IPS DF 4.7 (cell line): ENCODE measurements at regions not wholly inside any gene's neighbourhood (a gene's known extent, or its start where the extent isn't known, plus 50 kb on each side); places are given as distances from the start of the nearest gene placed in this dataset.

Experiments used
- DNase-seq: peaks from one replicate; pipeline ENCODE4 v3.0.0-alpha.2; 2013; ENCODE audit warnings: low spot score; ENCODE audit errors: extremely low read depth

DNA sequence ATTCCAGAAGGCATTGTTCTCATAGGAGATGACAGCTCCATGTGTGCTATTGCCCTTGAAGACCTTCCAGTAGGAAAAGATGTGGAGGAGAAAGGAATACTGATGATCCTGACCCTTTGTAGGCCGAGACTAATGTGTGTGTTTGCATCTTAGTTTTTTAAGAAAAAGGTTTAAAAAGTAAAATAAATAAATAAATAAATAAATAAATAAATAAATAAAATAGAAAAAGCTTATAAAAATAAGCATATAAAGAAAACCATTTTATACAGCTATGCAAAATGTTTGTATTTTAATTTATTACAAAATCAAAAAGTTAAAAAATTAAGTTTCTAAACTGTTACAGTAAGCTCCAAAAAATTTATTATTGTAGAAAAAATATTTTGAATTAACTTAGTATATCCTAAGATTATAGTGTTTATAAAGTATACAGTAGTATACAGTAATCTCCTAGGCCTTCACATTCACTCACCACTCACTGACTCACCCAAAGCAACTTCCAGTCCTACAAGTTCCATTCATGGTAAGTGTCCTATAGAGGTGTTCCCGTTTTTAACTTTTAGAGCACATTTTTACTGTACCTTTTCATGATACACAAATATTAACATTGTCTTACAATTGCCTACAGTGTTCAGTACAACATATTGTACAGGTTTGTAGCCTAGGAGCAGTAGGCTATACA, 435.2 kb upstream of the SEMA3A start:
- no peak for DNase-seq

DNA sequence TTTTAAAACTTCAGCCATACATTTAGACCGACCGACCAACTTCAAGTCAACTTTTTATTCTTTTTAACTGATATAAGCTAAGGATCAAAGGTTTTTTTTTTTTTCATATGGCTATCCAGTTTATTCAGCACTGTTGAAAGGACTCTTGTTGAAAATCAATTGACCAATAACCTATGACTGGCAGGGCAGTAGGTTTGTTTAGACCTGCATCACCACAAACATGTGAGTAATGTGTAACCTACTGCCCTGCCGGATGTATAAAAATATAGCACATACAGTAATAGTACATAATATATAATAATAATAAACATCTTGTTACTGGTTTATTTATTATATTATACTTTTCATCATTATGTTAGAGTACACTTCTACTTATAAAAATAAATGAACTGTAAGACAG, 434.6 kb upstream of the SEMA3A start:
- DNase-seq, result no peak

DNA sequence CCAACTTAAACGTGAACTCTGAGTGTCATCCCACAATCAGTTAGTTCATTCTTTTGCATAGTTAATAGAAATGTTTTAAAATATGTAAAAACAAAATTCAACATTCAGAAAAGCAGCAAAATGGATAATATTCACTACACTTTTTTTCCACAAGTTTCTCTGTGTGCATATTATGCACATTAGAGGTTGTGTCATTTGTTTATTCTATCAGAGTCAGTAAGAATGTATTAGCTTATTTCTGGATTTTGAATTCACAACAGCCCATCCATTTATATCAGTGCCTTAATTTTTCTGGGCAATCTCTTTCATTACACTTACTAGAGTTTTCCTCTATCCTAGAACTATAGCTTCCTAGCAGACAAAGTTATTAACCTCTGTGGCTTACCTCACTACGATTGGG, 432.7 kb upstream of the SEMA3A start:
- DNase-seq, result no peak

DNA sequence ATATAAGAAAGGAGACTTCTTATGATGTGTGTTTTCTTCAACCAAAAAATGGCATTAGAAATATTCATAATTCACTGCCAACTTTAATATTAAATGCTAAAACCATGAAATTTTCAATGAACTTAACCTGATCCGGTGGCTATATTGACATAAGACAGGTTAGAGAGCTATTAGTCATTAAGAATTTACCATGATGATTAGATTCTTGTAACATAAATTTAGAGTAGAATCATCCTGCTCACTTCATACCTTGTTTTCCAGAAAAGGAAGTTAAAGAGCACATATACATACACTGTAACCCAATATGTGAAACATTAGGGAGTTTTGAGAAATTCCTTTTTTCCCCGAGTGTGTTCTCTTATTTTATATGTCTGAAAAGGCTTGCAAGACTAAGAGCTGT, 430.3 kb upstream of the SEMA3A start:
- DNase-seq, result no peak

DNA sequence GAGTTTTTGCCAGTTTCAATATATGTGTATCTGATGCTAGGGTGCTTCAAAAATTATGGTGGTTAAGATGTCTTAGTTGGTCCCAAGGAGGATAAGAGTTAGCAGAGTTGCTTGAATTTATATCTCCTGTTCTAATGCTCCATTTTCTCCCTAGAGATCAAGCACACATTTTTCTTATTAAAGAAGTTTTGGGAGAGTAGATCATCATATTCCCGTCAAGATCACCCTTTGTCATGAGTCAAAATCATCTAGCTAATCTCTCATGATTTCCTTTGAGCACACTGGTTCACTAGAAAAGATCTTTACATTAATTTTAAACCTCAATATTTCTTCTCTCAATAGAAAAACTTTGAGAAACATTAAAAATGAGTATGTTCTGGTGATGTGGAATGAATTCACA, 429.9 kb upstream of the SEMA3A start:
- no peak for DNase-seq

DNA sequence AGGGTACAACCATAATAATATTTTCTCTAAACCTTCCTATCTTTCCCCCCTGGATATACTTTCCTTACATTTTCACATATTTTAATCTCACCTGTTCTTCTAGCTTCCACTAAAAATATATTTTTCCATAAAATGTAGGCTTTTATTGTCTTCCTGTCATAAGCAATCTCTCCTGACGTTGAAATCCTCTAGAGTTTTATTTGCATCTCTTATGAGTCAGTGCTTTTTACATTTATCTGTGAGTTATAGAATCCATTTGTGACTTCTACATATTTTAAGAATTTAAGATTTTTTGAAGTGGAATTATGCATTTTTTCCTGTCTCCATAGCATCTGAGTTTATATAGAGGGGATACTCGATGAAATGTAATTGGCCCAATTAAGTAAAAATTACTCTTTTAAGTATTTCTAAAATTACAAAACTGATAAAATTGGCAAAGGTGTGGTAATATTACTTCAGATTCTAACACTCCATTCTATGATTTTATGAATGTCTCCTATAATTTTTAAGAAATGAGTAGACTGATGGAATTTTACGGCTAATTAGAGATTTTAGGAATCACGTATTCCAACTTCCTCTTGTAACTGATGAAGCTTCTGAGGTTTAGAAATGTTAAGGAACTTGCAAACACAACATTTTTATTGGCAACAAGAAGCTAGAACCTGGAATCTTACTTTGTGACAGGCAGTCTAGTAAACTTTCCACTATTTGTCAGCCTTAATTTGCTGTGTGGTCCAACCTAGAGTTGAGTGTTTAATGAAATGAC, 422.9 kb upstream of the SEMA3A start:
- no peak for DNase-seq

DNA sequence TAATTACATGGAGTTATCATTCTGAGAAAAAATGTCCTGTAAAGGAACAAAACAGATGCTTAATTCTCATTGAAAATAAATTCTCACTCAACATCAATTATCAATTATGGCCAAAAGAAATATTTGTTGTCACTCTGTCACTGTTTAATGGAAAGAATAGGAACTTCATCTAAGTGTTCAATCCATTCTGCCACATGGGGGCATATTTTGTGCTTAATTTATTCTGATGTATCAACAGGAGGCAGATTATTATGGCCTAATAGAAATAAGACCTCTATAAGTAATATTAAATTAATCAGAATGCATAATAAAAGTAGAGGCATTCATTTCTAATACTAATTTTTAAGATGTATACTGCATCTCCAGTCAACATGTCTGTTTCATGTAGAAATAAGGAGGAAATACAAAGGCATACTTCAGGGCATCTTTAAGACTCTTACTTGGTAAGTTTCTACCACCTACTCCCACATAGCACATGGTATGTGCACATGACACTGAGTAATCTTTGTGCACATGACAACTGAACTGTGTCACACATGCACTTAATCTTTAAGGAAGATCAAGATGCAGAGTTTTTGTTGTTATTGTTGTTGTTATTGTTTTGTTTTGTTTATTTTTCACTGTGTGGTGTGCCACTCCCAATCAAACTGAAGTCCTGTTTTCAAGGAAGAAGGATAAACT, 420.4 kb upstream of the SEMA3A start:
- DNase-seq, result no peak

DNA sequence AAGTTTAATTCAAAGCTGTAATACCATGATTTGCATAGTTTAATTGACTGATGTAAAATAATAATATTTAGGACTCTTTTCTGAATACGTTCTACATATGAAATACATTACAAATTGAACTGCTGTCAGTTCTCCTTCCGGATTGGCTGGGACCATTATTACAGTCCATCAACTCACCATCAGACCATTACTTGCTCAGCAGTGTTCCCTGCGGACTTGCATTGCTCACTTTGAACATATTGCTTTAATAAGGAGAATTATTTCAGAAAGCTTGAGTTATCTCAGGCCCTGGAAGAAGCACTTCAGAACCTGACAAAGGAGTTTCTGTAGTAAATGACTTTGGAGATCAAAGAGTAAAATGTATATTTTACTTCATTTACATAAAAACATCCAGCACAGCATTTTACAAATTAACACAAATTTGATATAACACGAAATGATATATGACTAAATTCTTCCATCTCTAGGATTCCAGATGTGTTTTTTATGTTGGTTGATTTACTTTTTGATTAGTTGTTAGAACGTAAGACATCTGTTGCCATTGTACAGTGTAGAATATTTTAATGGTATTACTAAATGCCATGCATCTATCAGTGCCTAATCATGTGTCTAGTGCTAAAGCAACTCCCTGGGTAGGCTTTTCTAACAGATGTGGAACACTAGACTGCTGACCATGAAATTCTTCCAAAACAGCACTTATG, 418.5 kb upstream of the SEMA3A start:
- DNase-seq, result no peak

DNA sequence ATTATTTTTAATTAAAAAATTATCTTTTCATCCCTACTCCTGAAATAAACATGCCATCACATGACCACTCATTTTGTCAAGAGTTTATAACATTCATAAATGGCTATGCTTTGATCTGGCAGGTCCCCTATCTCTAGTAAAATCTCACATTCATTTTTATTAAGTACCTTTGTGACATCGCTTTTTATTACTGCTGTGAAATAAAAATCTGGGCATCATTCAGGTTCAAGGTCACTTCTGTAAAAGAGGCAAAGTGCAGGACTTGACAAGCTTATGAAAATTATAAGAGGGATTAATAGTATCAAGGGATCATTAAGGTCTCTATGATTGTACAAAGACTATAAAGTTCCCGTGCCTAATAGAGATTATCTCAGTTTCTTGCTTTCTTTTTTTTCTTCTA, 416.8 kb upstream of the SEMA3A start:
- DNase-seq, result no peak

DNA sequence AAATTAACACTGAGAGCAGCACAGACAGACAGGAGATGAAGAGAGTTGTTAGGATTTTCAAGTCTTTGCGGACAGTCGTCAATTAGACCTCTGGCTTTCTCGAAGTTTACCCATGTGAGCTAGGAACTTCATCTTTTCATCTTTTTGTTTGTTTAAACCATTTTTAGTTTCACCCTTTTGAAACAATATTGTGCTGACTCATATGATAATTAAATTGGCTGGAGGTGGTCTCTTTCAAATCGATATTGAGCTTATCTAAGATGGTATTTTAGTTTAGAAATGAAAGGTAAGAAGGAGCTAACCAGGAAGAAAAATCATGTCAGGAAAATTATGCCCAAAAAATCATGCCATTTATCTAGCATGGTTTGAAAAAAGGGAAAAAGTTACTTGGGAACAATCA, 415.8 kb upstream of the SEMA3A start:
- no peak for DNase-seq

DNA sequence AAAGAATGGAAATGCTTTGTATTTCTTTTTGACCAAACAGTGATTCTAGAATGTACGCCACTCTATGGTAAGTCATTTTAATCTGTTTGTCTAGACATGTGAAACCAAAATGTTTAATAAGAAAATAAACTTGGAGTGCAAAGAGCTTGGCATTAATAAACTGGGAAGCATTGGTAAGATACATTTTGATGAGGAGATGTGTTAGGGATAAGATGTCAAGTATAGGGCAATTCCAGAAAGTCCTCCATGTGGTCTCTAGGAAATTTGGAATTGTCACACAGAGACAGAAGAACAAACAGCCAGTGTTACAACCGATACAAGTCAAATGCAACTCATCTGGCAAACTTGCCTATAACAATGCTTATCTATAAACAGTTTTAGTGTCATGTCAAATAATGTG, 410.7 kb upstream of the SEMA3A start:
- DNase-seq, result no peak

DNA sequence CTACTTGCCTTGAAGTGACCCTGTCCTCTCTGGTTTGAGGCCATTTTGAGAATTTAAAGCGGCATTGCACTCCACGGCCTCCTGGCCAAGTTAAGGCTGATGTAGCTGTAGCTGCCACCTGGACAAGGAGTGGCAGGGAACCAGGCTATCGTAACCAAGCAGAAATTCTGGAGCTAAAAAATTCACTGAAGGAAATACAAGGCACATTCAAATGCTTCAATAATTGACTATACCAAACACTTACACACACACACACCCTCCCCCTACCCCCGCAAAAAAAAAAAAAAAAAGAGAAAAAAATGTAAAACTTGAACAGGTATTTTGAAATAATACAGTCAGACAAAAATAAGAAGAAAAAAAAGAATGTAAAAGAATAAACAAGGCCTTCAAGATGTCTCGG, 409.0 kb upstream of the SEMA3A start:
- no peak for DNase-seq

DNA sequence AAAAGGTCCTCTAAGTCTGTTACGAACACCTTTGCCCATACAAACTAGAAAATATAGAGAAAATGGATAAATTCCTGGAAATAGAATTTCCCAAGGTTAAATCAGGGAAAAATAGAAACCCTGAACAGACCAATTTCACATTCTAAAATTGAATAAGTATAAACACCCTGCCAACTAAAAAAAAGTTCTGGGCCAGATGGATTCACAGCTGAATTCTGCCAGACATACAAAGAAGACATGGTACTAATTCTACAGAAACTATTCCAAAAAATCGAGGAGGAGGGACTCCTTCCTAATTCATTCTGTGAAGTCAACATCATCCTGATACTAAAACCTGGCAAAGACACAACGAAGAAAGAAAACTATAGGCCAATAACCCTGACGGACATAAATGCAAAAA, 400.4 kb upstream of the SEMA3A start:
- DNase-seq, result no peak

DNA sequence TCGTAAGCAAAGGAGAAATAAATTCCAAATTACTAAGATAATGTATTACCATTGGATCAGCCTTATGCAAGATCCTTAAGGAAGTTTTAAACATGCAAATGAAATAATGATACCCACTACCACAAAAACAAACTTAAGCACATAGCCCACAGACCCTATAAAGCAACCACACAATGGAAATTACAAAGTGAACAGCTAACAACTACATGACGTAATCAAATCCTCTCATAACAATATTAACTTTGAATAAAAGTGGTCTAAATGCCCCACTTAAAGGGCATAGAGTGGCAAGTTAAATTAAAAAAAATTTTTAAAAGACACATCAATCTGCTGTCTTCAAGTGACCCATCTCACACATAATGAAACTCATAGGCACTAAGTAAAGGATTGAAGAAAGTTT, 397.3 kb upstream of the SEMA3A start:
- DNase-seq, result no peak

DNA sequence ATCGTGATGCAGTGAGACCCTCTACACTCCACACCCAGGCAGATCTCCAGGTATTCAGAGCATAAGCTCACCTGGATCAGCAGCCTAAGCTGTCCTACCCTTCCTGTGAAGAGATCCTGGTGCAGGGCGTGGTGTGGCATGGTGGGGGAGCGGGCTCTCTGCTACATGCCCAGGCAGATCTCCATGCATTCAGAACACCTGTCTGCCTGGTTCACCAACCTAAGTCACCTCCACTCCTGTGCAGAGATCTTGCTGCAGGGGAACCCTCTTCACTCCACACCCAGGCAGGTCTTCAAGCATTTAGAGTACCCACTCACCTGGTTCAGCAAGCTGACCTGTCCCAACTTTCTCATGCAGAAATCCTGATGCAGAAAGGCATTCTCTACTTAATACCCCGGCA, 394.4 kb upstream of the SEMA3A start:
- DNase-seq, result no peak

DNA sequence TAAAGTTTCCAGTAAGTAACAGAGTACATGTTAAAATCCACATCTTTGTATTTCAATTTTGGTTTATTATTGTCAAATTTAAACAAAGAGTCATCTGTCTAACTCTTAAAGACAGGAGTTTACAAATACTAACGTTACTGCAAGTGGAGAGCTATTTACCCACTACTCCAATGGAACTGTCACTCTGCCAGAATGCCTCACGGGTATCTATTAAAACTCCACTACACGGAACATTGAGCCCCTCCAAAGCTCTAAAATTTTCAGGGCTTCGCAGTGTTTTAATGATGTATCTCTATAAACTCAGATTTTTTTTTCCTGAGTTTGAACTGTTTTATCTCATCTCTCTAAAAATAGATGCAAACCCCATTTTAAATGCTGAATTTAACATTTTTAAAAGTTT, 388.7 kb upstream of the SEMA3A start:
- DNase-seq, result no peak

DNA sequence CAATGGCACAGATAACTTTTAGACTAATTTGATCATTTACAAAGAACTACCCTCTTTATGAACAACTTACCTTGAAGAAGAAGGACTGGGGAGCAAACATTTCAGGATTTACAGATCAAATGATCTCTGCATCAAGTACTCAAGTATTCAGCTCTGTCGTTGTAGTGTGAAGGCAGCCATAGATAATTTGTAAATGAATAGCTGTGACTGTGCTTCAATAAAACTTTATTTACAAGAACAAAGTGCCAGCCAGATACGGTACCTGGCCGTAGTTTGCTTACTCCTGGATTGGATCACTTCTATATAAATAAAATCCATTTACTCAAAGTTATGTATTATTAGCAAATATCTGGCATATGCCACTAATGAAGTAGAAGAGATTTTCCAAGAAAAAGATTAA, 388.2 kb upstream of the SEMA3A start:
- no peak for DNase-seq

DNA sequence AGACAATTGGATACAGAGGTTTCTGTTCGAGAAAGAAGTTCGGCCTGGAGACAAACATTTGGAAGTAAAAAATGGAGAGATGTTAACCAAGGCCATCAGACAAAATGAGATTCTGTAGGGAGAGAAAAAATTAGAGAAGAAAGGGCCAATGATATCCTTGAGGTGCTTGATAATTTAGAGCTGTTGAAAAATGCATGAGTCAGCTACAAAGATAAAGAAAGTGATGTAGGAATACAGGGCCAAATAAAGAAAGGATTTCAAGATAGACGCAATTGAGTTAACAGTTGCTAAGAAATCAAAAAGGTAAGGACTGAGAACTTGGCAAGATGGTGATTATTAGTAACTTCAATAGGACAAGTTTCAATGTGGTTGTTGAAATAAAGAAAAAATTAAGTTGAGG, 384.2 kb upstream of the SEMA3A start:
- no peak for DNase-seq

DNA sequence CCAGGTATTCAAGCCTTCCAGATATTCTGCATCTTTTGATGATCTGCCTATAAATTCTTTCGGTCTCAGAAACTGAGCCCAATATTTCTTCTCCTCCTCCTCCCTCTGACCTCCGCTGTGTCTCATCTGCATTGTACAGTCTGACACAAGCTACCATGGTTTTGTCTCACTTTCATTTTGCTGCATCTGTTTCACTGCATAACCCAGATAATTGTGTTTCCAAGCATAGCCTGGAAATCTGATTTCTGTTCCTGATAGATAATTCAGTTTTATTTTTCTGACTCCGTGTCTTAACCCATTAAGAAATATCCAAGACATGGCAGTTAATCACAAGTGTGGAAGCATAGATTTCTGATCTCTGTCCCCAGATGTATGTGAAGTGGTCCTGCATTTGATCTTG, 374.2 kb upstream of the SEMA3A start:
- DNase-seq, result no peak

DNA sequence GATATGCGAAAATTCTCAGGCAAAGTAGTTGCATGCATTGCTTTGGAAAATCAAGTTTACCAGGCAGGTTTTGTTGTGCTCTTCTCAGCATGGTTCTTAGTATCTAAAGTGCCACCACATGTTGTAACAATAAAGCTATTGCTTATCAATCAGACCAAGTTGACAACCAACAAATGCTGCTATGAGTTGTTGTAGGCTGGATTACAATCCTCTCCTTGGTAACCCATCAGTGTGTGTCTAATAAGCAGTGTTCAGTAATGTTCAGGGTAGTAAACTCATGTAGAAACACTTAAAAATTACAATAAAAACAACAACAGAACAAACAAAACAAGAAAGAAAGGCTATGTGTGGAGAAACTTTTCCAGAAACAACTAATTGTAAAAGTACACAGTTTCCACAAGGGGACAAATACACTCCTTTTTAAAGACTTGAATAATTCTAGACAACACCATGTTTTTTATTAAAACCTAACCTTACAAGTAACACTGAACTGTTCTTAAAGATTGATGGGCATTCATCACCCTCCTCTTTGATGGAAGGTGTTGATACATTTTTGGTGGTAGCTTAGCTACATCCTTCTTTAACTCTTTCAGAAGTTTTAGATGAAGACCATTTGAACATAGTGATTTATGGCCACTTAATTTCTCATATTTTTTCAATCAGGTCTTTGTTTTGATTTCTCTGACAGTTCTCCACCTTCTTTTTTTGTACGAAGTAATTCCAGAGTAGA, 370.9 kb upstream of the SEMA3A start:
- DNase-seq, result no peak

DNA sequence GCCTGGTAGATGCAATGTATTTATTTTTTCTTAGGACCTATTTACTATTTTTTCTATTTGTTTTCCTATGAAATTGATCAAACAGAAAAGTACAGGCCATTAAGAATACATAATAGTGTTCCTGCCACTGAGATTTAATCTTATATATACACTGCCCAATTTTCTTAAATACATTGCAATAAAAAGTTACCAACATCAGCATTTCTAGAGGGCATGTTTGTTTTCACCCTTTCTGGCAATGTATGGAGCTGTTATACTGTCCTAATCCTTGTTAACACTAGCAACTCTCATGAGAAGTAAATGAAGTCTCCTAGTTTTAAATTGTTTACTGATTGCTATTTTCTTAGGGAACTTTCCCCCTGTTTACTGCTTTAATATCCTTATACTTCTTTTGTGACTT, 359.1 kb upstream of the SEMA3A start:
- no peak for DNase-seq

DNA sequence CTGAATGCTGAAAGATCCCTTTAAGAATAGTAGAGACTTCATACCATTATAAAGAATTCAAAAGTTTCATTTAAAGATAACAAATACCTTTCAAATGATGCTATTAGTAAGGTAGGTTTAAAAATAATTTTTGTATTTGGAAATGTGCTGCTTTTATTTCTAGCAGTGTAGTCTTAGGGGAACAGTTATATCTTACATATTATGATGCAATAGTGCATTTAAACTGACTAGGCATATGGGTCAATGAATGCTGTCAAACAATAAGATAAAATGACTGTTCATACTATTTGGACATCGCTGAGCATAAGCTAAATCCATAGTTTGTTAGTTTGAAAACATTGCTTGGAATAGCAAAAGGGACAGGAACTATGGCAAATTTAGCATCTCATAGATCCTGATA, 354.8 kb upstream of the SEMA3A start:
- DNase-seq, result no peak
